ENCODE measurements at regions not wholly inside any gene's neighbourhood (a gene's known extent, or its start where the extent isn't known, plus 50 kb on each side); places are given as distances from the start of the nearest gene placed in this dataset.

DNA sequence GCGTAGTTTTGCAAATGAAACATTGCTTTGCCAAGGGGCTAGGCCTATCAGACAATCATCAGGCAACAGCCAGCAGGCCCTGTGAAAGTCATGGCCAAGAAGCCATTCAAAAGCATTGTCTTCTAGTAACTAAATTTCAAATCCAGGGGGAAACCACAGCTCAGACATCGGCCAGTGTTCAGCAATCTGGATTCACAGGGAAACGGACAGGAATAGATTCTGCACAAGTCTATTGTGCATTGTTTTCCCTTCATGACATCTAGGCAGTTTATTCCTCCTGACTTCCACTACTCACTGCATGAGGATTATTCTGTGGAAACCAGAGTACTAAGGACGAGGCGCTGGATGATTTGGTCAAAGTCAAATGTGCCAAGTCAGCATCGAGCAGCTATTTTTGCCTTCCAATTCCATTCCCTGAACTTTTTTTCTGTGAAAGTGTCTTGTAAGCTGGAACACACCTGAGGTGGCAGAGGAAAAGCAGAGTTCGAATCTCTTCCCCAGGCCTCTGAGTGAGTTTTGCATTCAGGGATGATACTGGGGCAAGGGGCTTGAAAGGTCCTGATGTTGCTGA lies 75.4 kb downstream of the VCPKMT start:
- no peak for DNase-seq

DNA sequence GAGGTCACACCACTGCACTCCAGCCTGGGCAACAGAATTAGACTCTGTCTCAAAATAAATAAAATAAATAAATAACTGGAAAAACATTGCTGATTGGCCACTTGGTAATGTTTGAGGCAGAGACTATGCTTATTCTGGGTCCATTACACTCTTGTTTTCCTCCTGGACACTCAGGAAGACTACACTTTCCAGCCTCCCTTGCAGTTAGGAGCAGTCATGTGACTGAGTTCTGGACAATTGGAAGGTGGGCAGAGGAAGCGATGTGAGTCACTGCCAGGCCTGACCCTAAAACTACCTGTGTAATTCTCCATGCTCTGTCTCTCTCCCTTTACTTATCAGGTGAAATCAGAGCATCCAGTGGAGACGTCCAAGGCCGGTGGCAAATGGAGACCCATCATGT lies 74.4 kb downstream of the VCPKMT start:
- no peak for DNase-seq

GRCh38 chr14:50044042-50044651 lies 72.2 kb downstream of the VCPKMT start:
- DNase-seq: no peak

DNA sequence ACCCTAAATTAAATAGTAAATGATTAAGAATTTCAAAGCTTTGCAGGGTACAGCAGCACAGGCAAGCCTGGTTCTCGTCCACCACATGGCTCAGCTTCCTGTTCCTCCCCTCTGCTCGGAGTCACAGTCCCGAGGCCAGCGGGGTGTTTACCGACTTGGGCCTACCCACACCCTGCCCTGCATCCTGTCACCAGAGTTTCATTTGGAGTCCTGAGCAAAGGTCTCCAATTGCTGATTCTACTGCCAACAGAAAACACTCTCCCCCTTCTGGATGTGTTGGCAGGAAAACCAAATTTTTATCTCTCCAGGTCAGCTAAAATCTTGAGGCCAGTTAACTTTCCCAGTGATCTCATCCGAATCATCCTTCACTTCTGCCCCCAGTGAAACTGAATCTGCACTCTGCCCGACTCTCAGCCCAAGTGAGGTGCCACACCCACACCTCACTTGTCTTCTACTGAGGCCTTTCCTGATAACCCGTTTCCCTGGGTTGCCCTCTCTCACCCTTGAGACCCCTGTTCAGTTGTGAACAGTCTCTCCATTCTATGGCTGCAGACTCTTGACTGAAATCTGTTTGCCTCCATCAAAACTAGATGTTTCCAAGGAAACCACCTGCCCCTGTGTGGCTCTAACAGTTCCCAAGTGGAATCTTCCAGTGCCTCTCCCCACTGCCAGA lies 71.2 kb downstream of the VCPKMT start:
- DNase-seq: peak; percentile 73

GRCh38 chr14:50045837-50046236 lies 70.5 kb downstream of the VCPKMT start:
- no peak for DNase-seq

- no peak for DNase-seq
Observed at GRCh38 chr14:50047274-50047676, 69.1 kb downstream of the VCPKMT start.

DNA sequence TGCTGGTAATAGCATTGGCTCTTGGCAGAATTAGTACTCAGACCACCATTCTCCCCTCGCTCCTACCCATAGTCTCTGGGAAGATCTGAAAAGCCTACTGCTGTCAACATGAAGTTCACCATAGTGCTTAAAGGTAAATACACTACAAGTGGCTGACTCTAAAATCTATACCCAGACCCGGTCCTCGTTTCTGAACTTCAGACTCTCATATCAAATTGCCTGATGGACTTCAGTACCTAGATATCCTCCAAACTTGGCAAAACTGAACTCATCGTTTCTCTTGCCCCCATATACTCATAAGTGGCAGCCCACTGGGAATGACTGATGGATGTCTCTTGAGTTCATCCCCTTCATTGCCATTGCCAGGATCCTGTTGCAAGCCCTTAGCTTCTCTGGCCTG lies 67.3 kb downstream of the VCPKMT start:
- DNase-seq: no peak

- no peak for DNase-seq
Observed at GRCh38 chr14:50049703-50050570, 66.4 kb downstream of the VCPKMT start.

- no peak for DNase-seq
Observed at GRCh38 chr14:50051106-50051505, 65.3 kb downstream of the VCPKMT start.

- DNase-seq: no peak
Observed at GRCh38 chr14:50051706-50052105, 64.7 kb downstream of the VCPKMT start.

DNA sequence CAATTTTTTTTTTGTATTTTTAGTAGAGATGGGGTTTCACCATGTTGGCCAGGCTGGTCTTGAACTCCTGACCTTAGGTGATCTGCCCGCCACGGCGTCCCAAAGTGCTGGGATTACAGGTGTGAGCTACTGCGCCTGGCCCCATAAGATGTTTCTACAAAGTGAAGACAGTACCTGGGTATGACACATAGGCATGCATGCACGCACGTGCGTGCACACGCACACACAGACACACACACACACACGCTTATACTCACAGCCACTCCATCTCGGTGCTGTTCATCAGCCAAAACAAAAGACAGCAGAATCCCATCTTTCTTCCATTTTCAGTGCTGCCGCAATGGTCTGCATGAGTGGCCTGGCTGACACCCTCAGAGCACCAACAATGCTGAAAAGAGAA lies 63.9 kb downstream of the VCPKMT start:
- no peak for DNase-seq

GRCh38 chr14:50053935-50054334 lies 62.4 kb downstream of the VCPKMT start:
- no peak for DNase-seq

GRCh38 chr14:50055461-50056228 lies 60.7 kb downstream of the VCPKMT start:
- DNase-seq: no peak

DNA sequence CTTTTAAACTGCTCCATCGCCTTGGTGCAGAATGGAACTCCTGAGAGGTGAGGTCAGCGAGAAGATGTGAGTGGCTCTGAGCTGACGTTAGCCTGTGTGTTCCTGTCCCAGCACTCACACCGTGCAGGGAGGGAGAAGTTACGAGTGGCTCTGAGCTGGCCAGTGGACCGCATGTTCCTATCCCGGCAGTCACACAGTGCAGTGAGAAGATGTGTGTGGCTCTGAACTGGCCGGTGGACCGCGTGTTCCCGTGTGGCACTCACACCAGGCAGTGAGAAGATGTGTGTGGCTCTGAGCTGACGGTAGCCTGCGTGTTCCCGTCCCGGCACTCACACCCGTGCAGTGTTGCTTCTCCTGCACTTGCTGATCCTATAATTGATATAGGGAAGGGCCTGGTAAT lies 59.9 kb downstream of the VCPKMT start:
- DNase-seq: no peak

GRCh38 chr14:50057331-50057730 lies 59.0 kb downstream of the VCPKMT start:
- no peak for DNase-seq

DNA sequence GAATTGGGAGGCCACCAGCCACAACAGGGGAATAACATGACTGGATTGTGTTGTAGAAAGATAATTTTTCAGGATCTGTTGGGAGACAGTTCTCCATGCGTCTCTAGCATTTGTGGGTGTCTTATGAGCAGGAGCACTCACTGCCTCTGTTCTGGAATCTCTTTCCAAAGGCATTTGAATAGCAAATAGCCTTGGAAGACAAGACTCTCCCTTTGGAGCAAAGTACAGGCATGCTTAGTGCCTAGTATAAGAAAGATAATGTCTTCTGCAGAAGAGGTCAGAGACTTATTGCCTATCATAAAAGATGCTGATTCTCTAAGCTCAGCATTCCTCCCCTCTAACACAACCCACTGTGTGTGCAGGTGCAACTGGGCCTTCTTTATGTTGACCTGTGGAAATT lies 58.3 kb downstream of the VCPKMT start:
- DNase-seq: no peak
